T-helper 17 cell (primary cell): ENCODE measurements at regions not wholly inside any gene's neighbourhood (a gene's known extent, or its start where the extent isn't known, plus 50 kb on each side); places are given as distances from the start of the nearest gene placed in this dataset.
"Not testable (repeated sequence)": the region's sequence is repeated elsewhere in the genome, so short reads cannot be mapped to it uniquely, and the experiment has no call there.

Experiments
- ATAC-seq: fragments of 150-1000 bp; cut with Tn5 transposase; 2 replicates; pipeline ENCODE4 v1.10.0; 2021; ENCODE audit warnings: mild to moderate bottlenecking, moderate library complexity
- DNase-seq, 3 donors: peaks; one replicate each; pipeline versions ENCODE4 v3.0.0 to v3.0.0-alpha.2; 2020 to 2021
- H3K9me3 ChIP-seq: one replicate; pipeline ENCODE4 v1.7.0; 2013; ENCODE audit warnings: low read length, mild to moderate bottlenecking; ENCODE audit not compliant: control insufficient read depth, poor library complexity, severe bottlenecking
- H3K27ac Mint-ChIP-seq: one replicate; pipeline ENCODE4 v1.8.0; 2022; ENCODE audit warnings: mild to moderate bottlenecking, moderate library complexity, mixed read lengths
- H3K27me3 Mint-ChIP-seq: one replicate; pipeline ENCODE4 v1.8.0; 2022; ENCODE audit warnings: mixed read lengths
- H3K36me3 Mint-ChIP-seq: one replicate; pipeline ENCODE4 v1.8.0; 2022; ENCODE audit warnings: low read depth, mixed read lengths
- H3K4me1 Mint-ChIP-seq: one replicate; pipeline ENCODE4 v1.8.0; 2022; ENCODE audit warnings: mild to moderate bottlenecking, mixed read lengths
- H3K4me3 Mint-ChIP-seq: one replicate; pipeline ENCODE4 v1.8.0; 2022; ENCODE audit warnings: mild to moderate bottlenecking, moderate library complexity, mixed read lengths

DNA sequence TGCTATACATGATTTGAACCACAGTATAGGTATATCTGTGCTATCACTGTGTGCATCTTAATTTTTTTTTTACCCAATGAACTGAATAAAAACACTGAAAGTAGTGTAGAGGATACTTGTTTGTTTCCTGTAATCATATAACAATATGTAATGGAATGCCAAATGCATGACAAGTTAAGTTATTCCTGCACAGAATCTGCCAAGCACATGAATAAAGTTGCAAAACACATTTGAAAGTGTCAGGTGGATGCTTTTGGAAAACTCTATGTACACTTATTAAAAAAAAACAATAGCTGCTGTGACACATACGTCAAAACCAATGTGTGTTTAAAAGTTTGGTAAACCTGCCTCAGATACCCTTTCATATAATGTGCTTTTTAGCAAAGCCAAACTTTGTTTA, 1638.1 kb upstream of the SEL1L start:
- peaks cover 3% of the 10 kb centered on the region for H3K9me3 ChIP-seq
- Mint-ChIP-seq H3K36me3 (no peaks in the 10 kb centered on the region), H3K4me1 (no peaks in the 10 kb centered on the region), H3K27me3 (no peaks in the 10 kb centered on the region), H3K4me3 (no peak overlapping the region), H3K27ac (no peak overlapping the region)
- ATAC-seq (no peak), DNase-seq (no peak)

GRCh38 chr14:83172363-83172762, 1638.7 kb upstream of the SEL1L start:
- H3K4me3 Mint-ChIP-seq, result no peak overlapping the region
- H3K36me3 Mint-ChIP-seq, result no peaks in the 10 kb centered on the region
- H3K27me3 Mint-ChIP-seq, result no peaks in the 10 kb centered on the region
- no peak overlapping the region for H3K27ac Mint-ChIP-seq
- ATAC-seq (no peak), DNase-seq (no peak)
- no peaks in the 10 kb centered on the region for H3K4me1 Mint-ChIP-seq
- peaks cover 3% of the 10 kb centered on the region for H3K9me3 ChIP-seq

DNA sequence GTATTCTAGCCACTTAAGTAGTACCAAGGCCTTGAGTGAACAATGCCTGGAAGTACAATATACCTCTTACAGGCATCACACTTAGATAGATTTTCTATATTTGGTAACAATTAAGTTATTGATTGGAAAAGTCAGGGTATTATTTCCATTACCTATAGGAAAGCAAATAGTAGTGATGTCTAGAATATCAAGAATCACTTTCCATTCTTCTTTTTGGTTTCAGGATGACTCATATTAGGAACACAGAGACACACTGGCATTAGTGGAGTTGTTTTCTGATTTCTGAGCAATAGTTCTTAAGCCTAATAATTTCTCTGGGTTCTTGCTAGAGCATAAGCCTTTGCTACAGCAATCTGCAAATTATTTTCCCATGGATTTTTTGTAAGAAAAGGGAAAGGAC, 1640.0 kb upstream of the SEL1L start:
- peaks cover 3% of the 10 kb centered on the region for H3K9me3 ChIP-seq
- DNase-seq, result no peak
- H3K27me3 Mint-ChIP-seq, result no peaks in the 10 kb centered on the region
- H3K4me3 Mint-ChIP-seq, result no peak overlapping the region
- H3K27ac Mint-ChIP-seq, result no peak overlapping the region
- H3K36me3 Mint-ChIP-seq, result no peaks in the 10 kb centered on the region
- H3K4me1 Mint-ChIP-seq, result no peaks in the 10 kb centered on the region
- no peak for ATAC-seq

DNA sequence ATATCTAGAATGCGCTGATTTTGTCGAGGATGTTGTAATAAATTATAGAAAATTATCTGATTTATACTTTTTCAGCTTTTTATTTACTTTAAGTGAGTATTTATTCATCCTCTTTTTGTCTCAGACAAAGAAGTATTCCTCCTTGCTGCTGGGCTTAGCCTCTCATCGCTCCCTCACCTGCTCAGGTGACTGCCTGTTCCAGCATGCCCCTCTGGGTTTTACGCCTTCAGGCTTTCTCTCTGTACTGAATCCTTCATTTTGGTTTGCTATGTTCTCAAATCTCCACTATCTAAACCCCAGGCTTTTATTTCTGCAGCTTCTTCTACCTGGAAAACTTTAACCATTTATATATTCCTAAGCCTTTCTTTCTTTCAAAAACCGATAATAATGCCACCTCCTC, 1650.9 kb upstream of the SEL1L start:
- Mint-ChIP-seq H3K27ac (no peak overlapping the region), H3K36me3 (no peaks in the 10 kb centered on the region), H3K27me3 (no peaks in the 10 kb centered on the region), H3K4me1 (no peaks in the 10 kb centered on the region), H3K4me3 (no peak overlapping the region)
- no peaks in the 10 kb centered on the region for H3K9me3 ChIP-seq
- ATAC-seq (no peak), DNase-seq (no peak)

DNA sequence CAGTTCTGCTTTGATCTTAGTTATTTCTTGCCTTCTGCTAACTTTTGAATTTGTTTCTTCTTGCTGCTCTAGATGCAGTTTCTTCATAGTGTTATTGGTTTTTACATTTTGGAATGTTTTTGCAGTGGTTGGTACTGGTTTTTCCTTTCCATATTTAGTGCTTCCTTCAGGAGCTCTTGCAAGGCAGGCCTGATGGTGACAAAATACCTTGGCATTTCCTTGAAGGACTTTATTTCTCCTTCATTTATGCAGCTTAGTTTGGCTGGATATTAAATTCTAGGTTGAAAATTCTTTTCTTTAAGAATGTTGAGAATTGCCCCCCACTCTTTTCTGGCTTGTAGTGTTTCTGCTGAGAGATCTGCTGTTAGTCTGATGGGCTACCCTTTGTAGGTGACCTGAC, 1654.7 kb upstream of the SEL1L start:
- H3K36me3 Mint-ChIP-seq, H3K9me3 ChIP-seq, H3K4me3 Mint-ChIP-seq, ATAC-seq, H3K4me1 Mint-ChIP-seq, H3K27me3 Mint-ChIP-seq, DNase-seq, H3K27ac Mint-ChIP-seq: not testable (repeated sequence)

DNA sequence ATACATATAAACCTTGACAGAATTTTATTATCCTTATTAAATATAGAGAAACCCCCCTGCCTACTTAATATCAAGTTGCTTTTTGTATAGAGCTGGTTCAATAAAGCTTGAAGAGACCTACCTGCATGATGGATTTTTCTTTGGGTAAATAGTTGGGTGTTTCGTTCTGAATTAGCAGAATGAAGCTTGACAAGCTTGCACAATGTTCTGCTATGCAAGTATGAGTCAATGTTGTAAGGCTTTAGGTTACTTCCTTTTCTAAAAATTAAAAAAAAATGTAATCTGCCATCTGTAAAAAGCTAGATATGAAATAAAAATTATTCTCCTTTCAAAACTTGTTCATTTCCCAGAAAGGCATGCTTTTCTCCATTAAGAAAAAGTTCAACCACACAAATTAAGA, 1662.6 kb upstream of the SEL1L start:
- no peaks in the 10 kb centered on the region for H3K4me1 Mint-ChIP-seq
- ATAC-seq (no peak), DNase-seq (no peak)
- no peaks in the 10 kb centered on the region for H3K36me3 Mint-ChIP-seq
- no peaks in the 10 kb centered on the region for H3K27me3 Mint-ChIP-seq
- no peak overlapping the region for H3K27ac Mint-ChIP-seq
- H3K4me3 Mint-ChIP-seq, result no peak overlapping the region
- H3K9me3 ChIP-seq, result no peaks in the 10 kb centered on the region

DNA sequence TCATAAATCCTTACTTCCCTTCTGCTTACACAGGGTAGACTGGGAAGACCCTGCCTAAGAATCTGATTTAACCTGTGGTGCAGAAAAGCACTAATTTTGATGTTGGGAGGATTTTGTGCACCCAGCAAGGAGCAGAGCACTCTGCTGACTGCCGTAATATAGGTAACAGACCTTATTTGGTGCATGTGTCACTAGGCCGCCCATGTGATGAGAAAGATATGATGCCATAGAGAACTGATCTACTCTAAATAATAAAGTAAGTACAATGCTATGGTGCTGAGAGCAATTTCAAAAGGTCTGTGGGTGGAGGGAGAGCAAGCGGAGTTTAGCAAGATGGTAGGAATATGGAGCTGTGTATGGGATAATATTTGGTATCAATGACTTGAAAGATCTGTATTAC, 1663.6 kb upstream of the SEL1L start:
- H3K9me3 ChIP-seq, result no peaks in the 10 kb centered on the region
- Mint-ChIP-seq H3K4me1 (no peaks in the 10 kb centered on the region), H3K36me3 (no peaks in the 10 kb centered on the region), H3K4me3 (no peak overlapping the region), H3K27ac (no peak overlapping the region), H3K27me3 (no peaks in the 10 kb centered on the region)
- no peak for DNase-seq
- ATAC-seq, result no peak

DNA sequence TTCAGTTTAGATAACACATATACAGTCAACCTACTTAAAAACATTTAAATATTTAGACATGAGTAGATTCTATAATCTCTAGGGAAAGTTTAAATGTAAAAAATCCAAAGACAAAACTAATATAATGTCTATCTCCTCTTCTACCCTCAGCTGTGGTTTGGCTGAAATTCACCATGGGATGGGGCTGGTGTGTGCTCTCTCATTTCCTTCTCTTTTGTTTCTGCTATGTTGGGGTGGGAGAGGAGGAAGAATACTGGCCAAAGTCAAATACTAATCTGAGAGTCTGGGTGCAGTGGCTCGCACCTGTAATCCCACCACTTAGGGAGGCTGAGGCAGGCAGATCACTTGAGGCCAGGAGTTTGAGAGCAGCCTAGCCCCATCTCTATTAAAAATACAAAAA, 1673.9 kb upstream of the SEL1L start:
- no peak overlapping the region for H3K4me3 Mint-ChIP-seq
- H3K9me3 ChIP-seq, result no peaks in the 10 kb centered on the region
- no peaks in the 10 kb centered on the region for H3K27me3 Mint-ChIP-seq

DNA sequence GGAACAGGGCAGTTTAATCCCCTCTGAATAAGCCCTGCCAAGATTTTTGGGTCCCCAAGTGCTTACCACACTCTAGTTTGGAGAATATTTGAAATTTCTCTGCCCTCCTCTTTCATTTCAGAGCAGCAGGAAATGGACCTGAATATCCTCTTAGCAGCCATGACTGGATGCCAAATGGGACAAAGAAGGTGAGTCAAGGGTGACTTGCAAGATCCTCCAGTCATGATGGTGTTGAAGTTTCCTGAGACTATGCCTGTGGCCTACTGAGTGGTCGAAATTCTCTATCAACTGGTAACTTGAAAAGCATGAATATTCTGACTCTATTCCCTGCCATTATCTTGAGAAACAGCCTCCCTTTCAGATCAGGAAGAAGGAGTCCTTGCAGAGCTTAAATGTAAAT, 1674.7 kb upstream of the SEL1L start:
- ATAC-seq (no peak), DNase-seq (no peak)
- H3K9me3 ChIP-seq, result no peaks in the 10 kb centered on the region
- Mint-ChIP-seq H3K27ac (no peak overlapping the region), H3K36me3 (no peaks in the 10 kb centered on the region), H3K4me3 (no peak overlapping the region), H3K4me1 (no peaks in the 10 kb centered on the region), H3K27me3 (no peaks in the 10 kb centered on the region)

More for the DNA sequence above, 1673.9 kb upstream of the SEL1L start:
- Mint-ChIP-seq H3K4me1 (no peaks in the 10 kb centered on the region), H3K27ac (no peak overlapping the region), H3K36me3 (no peaks in the 10 kb centered on the region)
- ATAC-seq (no peak), DNase-seq (no peak)

- ATAC-seq, result no peak
- Mint-ChIP-seq H3K27me3 (no peaks in the 10 kb centered on the region), H3K4me3 (no peak overlapping the region), H3K4me1 (no peaks in the 10 kb centered on the region), H3K36me3 (no peaks in the 10 kb centered on the region), H3K27ac (no peak overlapping the region)
- no peaks in the 10 kb centered on the region for H3K9me3 ChIP-seq
- no peak for DNase-seq
Observed at GRCh38 chr14:83217492-83217891, 1683.8 kb upstream of the SEL1L start.

- ATAC-seq (no peak), DNase-seq (no peak)
- Mint-ChIP-seq H3K27ac (no peak overlapping the region), H3K27me3 (no peaks in the 10 kb centered on the region), H3K4me3 (no peak overlapping the region), H3K36me3 (no peaks in the 10 kb centered on the region), H3K4me1 (no peaks in the 10 kb centered on the region)
- H3K9me3 ChIP-seq, result no peaks in the 10 kb centered on the region
Observed at GRCh38 chr14:83247924-83248639, 1714.4 kb upstream of the SEL1L start.

DNA sequence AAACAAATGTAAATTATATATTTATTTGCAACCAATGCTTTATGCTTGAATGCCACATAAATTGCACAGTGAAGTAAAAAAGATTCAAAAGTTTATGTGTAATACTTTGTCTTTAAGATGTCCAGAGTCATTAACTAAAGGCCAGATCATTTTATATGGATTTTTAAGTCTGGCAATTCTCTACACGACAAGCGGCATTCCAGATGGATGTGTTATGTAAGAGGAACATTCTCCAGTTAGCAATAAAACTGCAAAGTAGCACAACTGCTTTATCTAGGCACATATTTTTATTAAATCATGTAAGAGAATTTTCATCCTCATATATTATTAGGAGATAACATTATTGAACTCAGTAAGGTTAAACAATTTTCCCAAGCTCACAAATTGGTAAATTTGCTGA, 1717.7 kb upstream of the SEL1L start:
- Mint-ChIP-seq H3K36me3 (no peaks in the 10 kb centered on the region), H3K27me3 (no peaks in the 10 kb centered on the region), H3K4me1 (no peaks in the 10 kb centered on the region), H3K4me3 (no peak overlapping the region), H3K27ac (no peak overlapping the region)
- no peaks in the 10 kb centered on the region for H3K9me3 ChIP-seq
- no peak for ATAC-seq
- no peak for DNase-seq

DNA sequence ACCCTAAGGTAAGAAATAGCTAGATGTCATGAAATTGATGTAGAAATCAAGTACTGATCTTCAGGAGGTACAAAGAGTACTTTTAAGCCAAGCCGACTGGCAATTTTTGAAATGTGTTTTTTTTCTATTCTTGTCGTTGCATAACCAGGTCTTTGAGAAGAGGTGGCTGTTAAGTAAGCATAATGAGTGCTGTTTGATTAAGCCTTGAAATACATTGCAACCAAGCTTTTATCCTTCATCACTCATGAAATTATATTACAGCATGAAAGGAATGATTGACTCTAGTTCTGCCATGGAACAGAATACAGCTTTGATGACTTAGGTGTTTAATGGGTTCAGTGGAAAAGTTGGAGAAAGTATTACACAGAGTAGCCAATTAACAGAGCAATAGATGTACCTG, 1720.2 kb upstream of the SEL1L start:
- DNase-seq, result no peak
- H3K4me3 Mint-ChIP-seq, result no peak overlapping the region
- H3K27me3 Mint-ChIP-seq, result no peaks in the 10 kb centered on the region
- no peak overlapping the region for H3K27ac Mint-ChIP-seq
- H3K9me3 ChIP-seq, result no peaks in the 10 kb centered on the region
- no peak for ATAC-seq
- H3K4me1 Mint-ChIP-seq, result no peaks in the 10 kb centered on the region
- H3K36me3 Mint-ChIP-seq, result no peaks in the 10 kb centered on the region

DNA sequence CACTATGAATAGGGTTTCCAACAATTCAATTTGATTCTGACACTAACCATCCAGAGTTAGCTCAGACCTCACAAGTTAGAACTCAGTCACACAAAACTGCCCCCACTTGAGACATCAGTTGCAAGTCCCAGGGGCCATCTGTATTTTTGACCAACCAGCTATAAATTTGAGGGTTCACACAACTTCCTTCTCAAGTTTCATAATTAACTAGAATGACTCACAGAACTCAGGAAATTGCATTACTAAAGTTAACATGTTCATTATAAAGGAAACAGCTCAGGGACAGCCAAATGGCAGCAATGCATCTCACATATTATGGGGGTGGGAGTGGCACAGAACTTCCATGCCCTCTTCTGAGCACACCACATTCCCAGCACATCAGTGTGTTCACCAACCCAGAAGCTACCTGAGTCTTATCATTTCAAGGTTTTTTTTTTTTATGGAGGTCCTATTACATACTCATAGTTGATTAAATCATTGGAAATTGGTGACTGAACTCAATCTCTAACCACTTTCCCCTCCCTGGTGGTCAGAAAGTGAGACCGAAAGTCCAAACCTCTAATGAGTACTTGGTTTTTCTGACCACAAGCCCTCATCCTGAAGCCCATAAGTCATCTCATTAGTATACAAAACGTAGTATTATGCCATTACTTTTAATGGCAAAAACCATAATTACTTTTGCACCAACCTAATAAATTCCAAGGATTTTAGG, 1721.5 kb upstream of the SEL1L start:
- no peaks in the 10 kb centered on the region for H3K36me3 Mint-ChIP-seq
- no peaks in the 10 kb centered on the region for H3K4me1 Mint-ChIP-seq
- H3K9me3 ChIP-seq, result no peaks in the 10 kb centered on the region
- no peak overlapping the region for H3K4me3 Mint-ChIP-seq
- no peak for ATAC-seq
- no peak overlapping the region for H3K27ac Mint-ChIP-seq
- no peaks in the 10 kb centered on the region for H3K27me3 Mint-ChIP-seq
- DNase-seq, result no peak
